ENCODE measurements at regions not wholly inside any gene's neighbourhood (a gene's known extent, or its start where the extent isn't known, plus 50 kb on each side); places are given as distances from the start of the nearest gene placed in this dataset.

DNA sequence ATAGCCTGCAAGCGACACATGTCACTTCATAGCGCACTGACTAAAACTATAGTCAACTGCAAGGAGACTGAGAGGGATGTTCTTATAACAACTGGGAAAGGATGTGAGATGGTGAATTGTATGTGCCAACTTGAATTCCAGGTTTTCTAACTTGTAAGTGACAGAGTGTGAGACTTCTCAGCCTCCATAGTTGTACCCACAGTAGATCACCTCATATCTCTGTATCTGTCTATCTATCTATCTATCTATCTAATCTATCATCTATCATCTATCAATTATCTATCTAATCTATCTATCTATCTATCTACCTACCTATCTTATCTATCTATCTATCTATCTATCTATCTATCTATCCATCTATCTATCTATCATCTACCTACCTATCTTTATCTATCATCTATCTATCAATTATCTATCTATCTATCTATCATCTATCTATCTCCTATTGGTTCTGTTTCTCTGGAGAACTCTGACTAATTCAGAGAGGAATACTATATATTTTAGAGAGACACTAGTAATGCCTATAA is 162.3 kb downstream of the CTH start:
- Histone ChIP-seq H3K9me3 (ENCODE audit: insufficient read depth, low read depth, low read length) (no peaks in the 10 kb centered on the region), H3K4me2 (ENCODE audit: low read depth, low read length, poor library complexity, severe bottlenecking) (no peak overlapping the region), H3K9ac (ENCODE audit: low read depth, low read length, poor library complexity, severe bottlenecking) (no peak overlapping the region), H4K20me1 (ENCODE audit: insufficient read depth, low read length, poor library complexity, severe bottlenecking) (no peaks in the 10 kb centered on the region), H3K4me3 (ENCODE audit: low read length, poor library complexity, severe bottlenecking) (no peak overlapping the region), H3K36me3 (ENCODE audit: insufficient read depth, low read length) (no peaks in the 10 kb centered on the region), H3K79me2 (ENCODE audit: insufficient read depth, low read length) (no peaks in the 10 kb centered on the region), H3K27me3 (ENCODE audit: insufficient read depth, low read length, poor library complexity, severe bottlenecking) (no peaks in the 10 kb centered on the region), H3F3A (ENCODE audit: low read depth) (no peaks in the 10 kb centered on the region), H3K4me1 (ENCODE audit: insufficient read depth, low read length, poor library complexity, severe bottlenecking) (no peaks in the 10 kb centered on the region), H3K9me2 (replicated peaks; ENCODE audit: low read depth, low read length) (no peaks in the 10 kb centered on the region), H2AFZ (ENCODE audit: low read length) (no peak overlapping the region)
- TF ChIP-seq, protein P1, sequence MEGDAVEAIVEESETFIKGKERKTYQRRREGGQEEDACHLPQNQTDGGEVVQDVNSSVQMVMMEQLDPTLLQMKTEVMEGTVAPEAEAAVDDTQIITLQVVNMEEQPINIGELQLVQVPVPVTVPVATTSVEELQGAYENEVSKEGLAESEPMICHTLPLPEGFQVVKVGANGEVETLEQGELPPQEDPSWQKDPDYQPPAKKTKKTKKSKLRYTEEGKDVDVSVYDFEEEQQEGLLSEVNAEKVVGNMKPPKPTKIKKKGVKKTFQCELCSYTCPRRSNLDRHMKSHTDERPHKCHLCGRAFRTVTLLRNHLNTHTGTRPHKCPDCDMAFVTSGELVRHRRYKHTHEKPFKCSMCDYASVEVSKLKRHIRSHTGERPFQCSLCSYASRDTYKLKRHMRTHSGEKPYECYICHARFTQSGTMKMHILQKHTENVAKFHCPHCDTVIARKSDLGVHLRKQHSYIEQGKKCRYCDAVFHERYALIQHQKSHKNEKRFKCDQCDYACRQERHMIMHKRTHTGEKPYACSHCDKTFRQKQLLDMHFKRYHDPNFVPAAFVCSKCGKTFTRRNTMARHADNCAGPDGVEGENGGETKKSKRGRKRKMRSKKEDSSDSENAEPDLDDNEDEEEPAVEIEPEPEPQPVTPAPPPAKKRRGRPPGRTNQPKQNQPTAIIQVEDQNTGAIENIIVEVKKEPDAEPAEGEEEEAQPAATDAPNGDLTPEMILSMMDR (conservative IDR thresholded peaks at IDR 0.05; ENCODE audit: low read length) = no peak
- no peak for TF ChIP-seq EZH2phosphoT487 (IDR thresholded peaks at IDR 0.05; ENCODE audit: borderline replicate concordance)

DNA sequence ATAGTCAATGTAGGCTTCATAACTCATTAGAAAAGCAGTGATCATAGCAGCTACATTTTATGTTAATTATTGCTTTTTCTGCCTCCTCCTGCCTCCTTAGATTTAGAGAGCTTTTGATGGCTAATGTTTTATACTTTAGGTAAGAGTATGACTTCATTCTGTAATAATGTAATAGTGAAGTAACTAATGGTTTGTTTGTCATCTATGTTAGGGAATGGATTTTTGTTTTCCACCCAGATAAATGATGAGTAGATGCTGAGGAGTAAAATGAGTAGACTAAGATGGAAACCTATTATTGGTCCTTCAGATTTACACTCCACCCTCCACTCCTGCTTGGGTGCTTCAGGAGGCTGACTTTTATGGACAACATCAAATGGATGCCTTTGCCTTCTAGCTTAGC is 170.6 kb downstream of the CTH start:
- Histone ChIP-seq H3K36me3 (ENCODE audit: insufficient read depth, low read length) (no peaks in the 10 kb centered on the region), H2AFZ (ENCODE audit: low read length) (no peak overlapping the region), H3K9me2 (replicated peaks; ENCODE audit: low read depth, low read length) (no peaks in the 10 kb centered on the region), H3K4me1 (ENCODE audit: insufficient read depth, low read length, poor library complexity, severe bottlenecking) (no peaks in the 10 kb centered on the region), H3K4me3 (ENCODE audit: low read length, poor library complexity, severe bottlenecking) (no peak overlapping the region), H3K4me2 (ENCODE audit: low read depth, low read length, poor library complexity, severe bottlenecking) (no peak overlapping the region), H3K9ac (ENCODE audit: low read depth, low read length, poor library complexity, severe bottlenecking) (no peak overlapping the region), H3K79me2 (ENCODE audit: insufficient read depth, low read length) (no peaks in the 10 kb centered on the region), H4K20me1 (ENCODE audit: insufficient read depth, low read length, poor library complexity, severe bottlenecking) (no peaks in the 10 kb centered on the region), H3F3A (ENCODE audit: low read depth) (no peaks in the 10 kb centered on the region), H3K27me3 (ENCODE audit: insufficient read depth, low read length, poor library complexity, severe bottlenecking) (no peaks in the 10 kb centered on the region), H3K9me3 (ENCODE audit: insufficient read depth, low read depth, low read length) (no peaks in the 10 kb centered on the region)
- TF ChIP-seq EZH2phosphoT487 (IDR thresholded peaks at IDR 0.05; ENCODE audit: borderline replicate concordance) = no peak
- TF ChIP-seq, protein P1 (conservative IDR thresholded peaks at IDR 0.05; ENCODE audit: low read length) = no peak

DNA sequence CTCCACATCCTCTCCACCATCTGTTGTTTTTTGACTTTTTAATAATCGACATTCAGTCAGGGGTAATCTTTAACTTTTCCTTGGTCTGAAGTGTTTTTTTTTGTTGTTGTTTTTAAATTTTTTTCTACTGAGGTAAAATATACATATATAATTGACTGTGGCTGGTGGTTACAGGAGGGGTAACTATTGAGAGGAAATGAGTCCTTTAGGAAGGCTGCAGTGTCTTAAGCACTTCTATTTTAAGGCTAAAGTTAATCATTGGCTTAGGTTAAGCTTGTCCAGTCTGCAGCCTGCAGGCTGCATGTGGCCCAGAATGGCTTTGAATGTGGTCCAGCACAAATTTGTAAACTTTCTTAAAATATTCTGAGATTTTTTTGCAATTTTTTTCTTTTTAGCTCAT is 172.5 kb downstream of the CTH start:
- no peaks in the 10 kb centered on the region for H3K9me2 ChIP-seq (replicated peaks; ENCODE audit: low read depth, low read length)
- no peaks in the 10 kb centered on the region for H3F3A ChIP-seq (ENCODE audit: low read depth)
- no peak overlapping the region for H2AFZ ChIP-seq (ENCODE audit: low read length)
- H3K79me2 ChIP-seq (ENCODE audit: insufficient read depth, low read length) = no peaks in the 10 kb centered on the region
- H4K20me1 ChIP-seq (ENCODE audit: insufficient read depth, low read length, poor library complexity, severe bottlenecking) = no peaks in the 10 kb centered on the region
- no peaks in the 10 kb centered on the region for H3K27me3 ChIP-seq (ENCODE audit: insufficient read depth, low read length, poor library complexity, severe bottlenecking)
- H3K4me1 ChIP-seq (ENCODE audit: insufficient read depth, low read length, poor library complexity, severe bottlenecking) = no peaks in the 10 kb centered on the region
- H3K36me3 ChIP-seq (ENCODE audit: insufficient read depth, low read length) = no peaks in the 10 kb centered on the region
- H3K4me3 ChIP-seq (ENCODE audit: low read length, poor library complexity, severe bottlenecking) = no peak overlapping the region
- H3K9ac ChIP-seq (ENCODE audit: low read depth, low read length, poor library complexity, severe bottlenecking) = no peak overlapping the region
- H3K9me3 ChIP-seq (ENCODE audit: insufficient read depth, low read depth, low read length) = no peaks in the 10 kb centered on the region
- no peak overlapping the region for H3K4me2 ChIP-seq (ENCODE audit: low read depth, low read length, poor library complexity, severe bottlenecking)
- TF ChIP-seq EZH2phosphoT487 (IDR thresholded peaks at IDR 0.05; ENCODE audit: borderline replicate concordance) = no peak

DNA sequence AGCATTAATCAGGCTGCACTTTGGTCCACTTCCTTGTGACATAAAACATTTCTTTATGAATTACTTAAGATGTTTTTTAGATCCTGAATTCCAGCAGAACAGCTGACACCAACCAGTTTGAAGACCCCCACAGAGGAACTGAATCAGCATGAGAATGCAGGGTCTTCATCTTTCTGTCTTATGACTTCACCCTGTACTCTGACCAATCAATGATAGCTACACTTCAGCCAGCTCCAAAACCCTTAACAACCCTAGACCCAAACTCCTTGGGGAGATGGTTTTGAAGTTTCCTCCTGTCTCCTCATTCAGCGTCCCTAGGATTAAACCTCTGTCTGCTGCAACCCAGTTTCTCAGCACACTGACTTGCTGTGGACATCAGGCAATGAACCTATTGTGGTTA is 175.0 kb downstream of the CTH start:
- Histone ChIP-seq H3K27me3 (ENCODE audit: insufficient read depth, low read length, poor library complexity, severe bottlenecking) (no peaks in the 10 kb centered on the region), H3K9me3 (ENCODE audit: insufficient read depth, low read depth, low read length) (no peaks in the 10 kb centered on the region), H3K9ac (ENCODE audit: low read depth, low read length, poor library complexity, severe bottlenecking) (no peak overlapping the region), H3K36me3 (ENCODE audit: insufficient read depth, low read length) (no peaks in the 10 kb centered on the region), H3K4me1 (ENCODE audit: insufficient read depth, low read length, poor library complexity, severe bottlenecking) (no peaks in the 10 kb centered on the region), H3F3A (ENCODE audit: low read depth) (no peaks in the 10 kb centered on the region), H2AFZ (ENCODE audit: low read length) (no peak overlapping the region), H4K20me1 (ENCODE audit: insufficient read depth, low read length, poor library complexity, severe bottlenecking) (no peaks in the 10 kb centered on the region), H3K79me2 (ENCODE audit: insufficient read depth, low read length) (no peaks in the 10 kb centered on the region), H3K9me2 (replicated peaks; ENCODE audit: low read depth, low read length) (no peaks in the 10 kb centered on the region), H3K4me2 (ENCODE audit: low read depth, low read length, poor library complexity, severe bottlenecking) (no peak overlapping the region), H3K4me3 (ENCODE audit: low read length, poor library complexity, severe bottlenecking) (no peak overlapping the region)
- TF ChIP-seq, protein P1 (conservative IDR thresholded peaks at IDR 0.05; ENCODE audit: low read length) = no peak
- TF ChIP-seq EZH2phosphoT487 (IDR thresholded peaks at IDR 0.05; ENCODE audit: borderline replicate concordance) = no peak
